HK-2 (cell line): ENCODE measurements at regions not wholly inside any gene's neighbourhood (a gene's known extent, or its start where the extent isn't known, plus 50 kb on each side); places are given as distances from the start of the nearest gene placed in this dataset.
A peak's percentile ranks its signal among the peaks of the same experiment; 100 is the strongest.

Source experiments
- DNase-seq: peaks from one replicate; pipeline ENCODE4 v3.0.0-alpha.2; 2018; ENCODE audit not compliant: unreplicated experiment

GRCh38 chr5:93320920-93321445 lies 260.0 kb downstream of the NR2F1-AS1 start:
- DNase-seq = no peak

GRCh38 chr5:93313672-93314071 lies 267.3 kb downstream of the NR2F1-AS1 start:
- DNase-seq = no peak

- DNase-seq = no peak
Observed at GRCh38 chr5:93311881-93312280, 269.1 kb downstream of the NR2F1-AS1 start.

GRCh38 chr5:93307557-93307956 lies 273.5 kb downstream of the NR2F1-AS1 start:
- no peak for DNase-seq

- no peak for DNase-seq
Observed at GRCh38 chr5:93305984-93306383, 275.0 kb downstream of the NR2F1-AS1 start.

- DNase-seq = no peak
Observed at GRCh38 chr5:93304456-93305250, 276.4 kb downstream of the NR2F1-AS1 start.

GRCh38 chr5:93303291-93303691 lies 277.7 kb downstream of the NR2F1-AS1 start:
- DNase-seq = no peak

GRCh38 chr5:93302711-93303110 lies 278.3 kb downstream of the NR2F1-AS1 start:
- DNase-seq = no peak

- no peak for DNase-seq
Observed at GRCh38 chr5:93300945-93301344, 280.1 kb downstream of the NR2F1-AS1 start.

- no peak for DNase-seq
Observed at GRCh38 chr5:93300309-93300923, 280.6 kb downstream of the NR2F1-AS1 start.

- DNase-seq = peak; percentile 30
Observed at GRCh38 chr5:93299681-93300308, 281.2 kb downstream of the NR2F1-AS1 start.

- no peak for DNase-seq
Observed at GRCh38 chr5:93297116-93297515, 283.9 kb downstream of the NR2F1-AS1 start.

- no peak for DNase-seq
Observed at GRCh38 chr5:93296338-93296737, 284.7 kb downstream of the NR2F1-AS1 start.

- DNase-seq = no peak
Observed at GRCh38 chr5:93294996-93295395, 286.0 kb downstream of the NR2F1-AS1 start.

- no peak for DNase-seq
Observed at GRCh38 chr5:93294199-93294598, 286.8 kb downstream of the NR2F1-AS1 start.

- DNase-seq = no peak
Observed at GRCh38 chr5:93289942-93290341, 291.1 kb downstream of the NR2F1-AS1 start.

GRCh38 chr5:93285461-93285860 lies 295.6 kb downstream of the NR2F1-AS1 start:
- DNase-seq = no peak

- DNase-seq = no peak
Observed at GRCh38 chr5:93281980-93282772, 298.8 kb downstream of the NR2F1-AS1 start.

GRCh38 chr5:93280518-93280917 lies 300.5 kb downstream of the NR2F1-AS1 start:
- DNase-seq = no peak

- DNase-seq = no peak
Observed at GRCh38 chr5:93279296-93279963, 301.6 kb downstream of the NR2F1-AS1 start.

- no peak for DNase-seq
Observed at GRCh38 chr5:93278896-93279295, 302.1 kb downstream of the NR2F1-AS1 start.
